ENCODE measurements at regions not wholly inside any gene's neighbourhood (a gene's known extent, or its start where the extent isn't known, plus 50 kb on each side); places are given as distances from the start of the nearest gene placed in this dataset.
A peak's percentile ranks its signal among the peaks of the same experiment; 100 is the strongest.

DNA sequence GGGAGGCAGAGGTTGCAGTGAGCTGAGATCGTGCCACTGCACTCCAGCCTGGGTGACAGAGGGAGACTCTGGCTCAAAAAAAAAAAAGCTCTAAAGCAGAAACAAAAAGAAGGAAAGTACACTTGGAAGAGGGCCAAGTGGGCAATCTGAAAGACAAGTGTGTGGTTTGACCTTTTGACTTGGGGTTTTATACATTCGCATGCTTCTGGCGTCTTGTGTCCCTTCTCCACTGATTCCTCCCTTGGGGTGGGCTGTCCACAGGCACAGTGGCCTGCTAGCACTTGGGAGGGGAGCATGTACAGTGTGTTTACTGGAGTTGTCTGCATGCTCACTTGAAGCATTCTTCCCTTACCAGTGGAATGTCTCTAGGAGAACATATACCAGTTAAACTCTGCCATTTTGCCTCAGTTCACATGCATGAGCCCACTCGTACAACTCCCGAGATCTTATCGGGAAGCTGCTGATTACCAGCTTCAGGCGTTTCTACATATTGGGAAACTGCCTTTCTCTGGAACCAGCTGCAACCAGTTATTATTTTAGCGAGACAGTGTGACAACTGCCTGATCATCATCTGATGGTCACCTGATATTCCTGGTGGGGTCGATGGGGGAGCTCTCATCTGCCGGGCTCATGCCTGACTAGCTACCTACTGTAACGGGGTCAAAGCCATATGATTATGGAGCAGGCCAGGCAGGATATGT lies 113.5 kb upstream of the ZNF678 start:
- TF ChIP-seq, protein P1, sequence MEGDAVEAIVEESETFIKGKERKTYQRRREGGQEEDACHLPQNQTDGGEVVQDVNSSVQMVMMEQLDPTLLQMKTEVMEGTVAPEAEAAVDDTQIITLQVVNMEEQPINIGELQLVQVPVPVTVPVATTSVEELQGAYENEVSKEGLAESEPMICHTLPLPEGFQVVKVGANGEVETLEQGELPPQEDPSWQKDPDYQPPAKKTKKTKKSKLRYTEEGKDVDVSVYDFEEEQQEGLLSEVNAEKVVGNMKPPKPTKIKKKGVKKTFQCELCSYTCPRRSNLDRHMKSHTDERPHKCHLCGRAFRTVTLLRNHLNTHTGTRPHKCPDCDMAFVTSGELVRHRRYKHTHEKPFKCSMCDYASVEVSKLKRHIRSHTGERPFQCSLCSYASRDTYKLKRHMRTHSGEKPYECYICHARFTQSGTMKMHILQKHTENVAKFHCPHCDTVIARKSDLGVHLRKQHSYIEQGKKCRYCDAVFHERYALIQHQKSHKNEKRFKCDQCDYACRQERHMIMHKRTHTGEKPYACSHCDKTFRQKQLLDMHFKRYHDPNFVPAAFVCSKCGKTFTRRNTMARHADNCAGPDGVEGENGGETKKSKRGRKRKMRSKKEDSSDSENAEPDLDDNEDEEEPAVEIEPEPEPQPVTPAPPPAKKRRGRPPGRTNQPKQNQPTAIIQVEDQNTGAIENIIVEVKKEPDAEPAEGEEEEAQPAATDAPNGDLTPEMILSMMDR (conservative IDR thresholded peaks at IDR 0.05; ENCODE audit: low read depth, low read length), result no peak
- no peak for DNase-seq (ENCODE audit: low read depth)

DNA sequence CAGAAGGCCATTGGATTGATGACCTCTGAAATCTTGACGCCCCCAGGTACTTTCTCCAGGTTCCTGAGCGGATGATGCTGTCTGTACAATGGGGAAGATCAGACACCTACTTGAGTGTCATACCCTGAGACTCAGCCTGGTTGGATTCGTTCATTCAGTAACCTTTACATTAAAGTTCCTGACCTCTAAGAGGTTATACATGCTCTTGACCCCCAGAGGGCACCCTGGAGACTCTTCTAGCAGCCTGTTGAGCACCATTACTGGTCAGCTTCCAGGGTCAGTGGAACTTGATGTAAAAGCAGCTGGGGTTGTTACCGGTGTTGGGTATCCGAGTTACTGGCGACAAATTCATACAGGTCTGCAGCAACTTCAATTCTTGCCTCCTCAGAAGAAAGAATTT lies 114.3 kb upstream of the ZNF678 start:
- TF ChIP-seq, protein P1 (conservative IDR thresholded peaks at IDR 0.05; ENCODE audit: low read depth, low read length), result peak; percentile 23
- DNase-seq (ENCODE audit: low read depth), result no peak

More for the DNA sequence above, 113.5 kb upstream of the ZNF678 start:
- H3K4me3 ChIP-seq (ENCODE audit: low read depth, low read length), result no peak overlapping the region

DNA sequence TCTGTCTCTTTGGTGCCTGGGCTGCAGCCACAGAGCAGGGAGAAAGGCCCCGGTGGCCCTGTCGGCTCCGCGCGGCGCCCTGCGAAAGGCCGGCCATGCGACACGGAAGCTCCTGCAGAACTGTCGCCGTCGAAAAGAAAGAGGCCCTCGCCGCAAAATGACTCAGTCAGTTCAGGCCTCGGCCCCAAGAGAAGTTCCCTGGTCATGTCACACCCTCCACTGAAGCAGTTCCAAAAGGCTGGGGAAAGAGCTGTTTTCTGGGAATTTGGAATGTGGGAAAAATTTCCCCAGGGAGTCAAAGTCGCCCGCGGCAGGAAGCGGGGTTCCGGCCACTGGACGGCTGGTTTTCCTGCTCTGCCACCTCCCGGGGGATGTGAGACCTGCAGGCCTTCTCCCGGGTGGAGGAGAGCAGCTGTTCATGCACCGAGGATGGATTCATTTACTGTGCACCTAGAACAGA lies 115.8 kb upstream of the ZNF678 start:
- DNase-seq (ENCODE audit: low read depth), result no peak
- no peak overlapping the region for H3K4me3 ChIP-seq (ENCODE audit: low read depth, low read length)
- TF ChIP-seq, protein P1 (conservative IDR thresholded peaks at IDR 0.05; ENCODE audit: low read depth, low read length), result peak; percentile 63

More for the DNA sequence above, 114.3 kb upstream of the ZNF678 start:
- no peak overlapping the region for H3K4me3 ChIP-seq (ENCODE audit: low read depth, low read length)

DNA sequence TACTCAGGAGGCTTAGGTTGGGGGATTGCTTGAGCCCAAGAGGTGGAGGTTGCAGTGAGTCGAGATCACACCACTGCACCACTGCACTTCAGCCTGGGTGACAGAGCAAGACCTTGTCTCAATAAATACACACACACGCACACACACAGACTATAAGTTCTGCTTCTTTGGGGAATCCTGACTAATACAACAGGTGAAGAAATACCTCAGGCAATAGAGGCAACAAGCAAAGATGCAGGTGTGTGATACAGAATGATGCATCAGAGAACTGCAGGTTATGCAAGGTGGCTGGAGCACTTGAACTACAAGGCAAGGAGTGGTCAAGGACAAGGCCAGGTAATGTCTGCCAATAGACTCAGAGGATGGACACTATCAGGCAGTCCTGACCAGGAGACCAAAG lies 117.6 kb upstream of the ZNF678 start:
- TF ChIP-seq, protein P1 (conservative IDR thresholded peaks at IDR 0.05; ENCODE audit: low read depth, low read length), result no peak
- no peak for DNase-seq (ENCODE audit: low read depth)
- H3K4me3 ChIP-seq (ENCODE audit: low read depth, low read length), result no peak overlapping the region

DNA sequence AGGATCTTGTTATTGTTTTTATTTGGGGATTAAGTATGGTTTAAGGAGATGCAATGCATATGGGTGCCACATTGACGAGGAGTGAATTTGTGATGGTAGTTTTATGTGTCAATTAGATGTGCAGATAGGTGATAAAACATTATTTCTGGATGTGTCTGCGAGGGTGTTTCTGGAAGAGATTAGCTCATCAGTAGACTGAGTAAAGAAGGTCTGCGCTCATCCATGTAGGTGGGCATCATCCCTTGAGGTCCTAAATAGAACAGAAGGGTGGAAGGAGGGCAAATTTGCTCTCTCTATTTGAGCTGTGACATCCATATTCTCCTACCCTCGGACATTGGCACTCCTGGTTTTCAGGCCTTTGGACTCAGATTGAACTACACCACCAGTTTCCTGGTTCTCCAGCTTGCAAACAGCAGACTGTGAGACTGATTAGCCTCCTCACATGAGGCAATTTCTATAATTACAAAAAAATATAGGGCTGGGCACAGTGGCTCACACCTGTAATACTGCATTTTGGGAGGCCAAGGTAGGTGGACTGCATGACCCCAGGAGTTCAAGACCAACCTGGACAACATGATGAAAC lies 118.2 kb upstream of the ZNF678 start:
- DNase-seq (ENCODE audit: low read depth), result no peak
- TF ChIP-seq, protein P1 (conservative IDR thresholded peaks at IDR 0.05; ENCODE audit: low read depth, low read length), result no peak

DNA sequence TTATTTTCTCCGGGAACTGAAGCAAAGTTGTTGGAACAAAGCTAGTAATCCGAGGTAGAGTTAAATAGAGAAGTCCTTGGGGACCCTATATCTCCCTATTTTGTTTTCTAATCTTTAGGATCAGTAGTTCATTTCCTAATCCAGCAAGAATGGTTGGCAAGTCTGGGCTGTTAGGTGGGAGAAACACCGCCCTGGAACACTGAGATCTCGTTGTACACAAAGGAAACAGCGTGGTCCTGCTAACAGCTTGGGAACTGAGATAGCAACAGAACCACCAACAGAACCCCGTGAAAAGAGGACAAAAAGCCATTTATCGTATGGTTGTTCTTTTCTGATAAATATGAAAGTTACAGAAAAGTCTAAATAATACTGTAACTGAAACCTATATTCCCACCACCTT lies 121.9 kb upstream of the CDC42BPA start:
- DNase-seq (ENCODE audit: low read depth), result no peak
- TF ChIP-seq, protein P1 (conservative IDR thresholded peaks at IDR 0.05; ENCODE audit: low read depth, low read length), result no peak
- no peak overlapping the region for H3K4me3 ChIP-seq (ENCODE audit: low read depth, low read length)

More for the DNA sequence above, 118.2 kb upstream of the ZNF678 start:
- H3K4me3 ChIP-seq (ENCODE audit: low read depth, low read length), result no peak overlapping the region
